GM10266 (cell line): ENCODE measurements at regions not wholly inside any gene's neighbourhood (a gene's known extent, or its start where the extent isn't known, plus 50 kb on each side); places are given as distances from the start of the nearest gene placed in this dataset.

Source experiments
- DNase-seq: peaks from one replicate; pipeline ENCODE4 v3.0.0; 2012; ENCODE audit errors: extremely low spot score
- CTCF ChIP-seq: IDR thresholded peaks from 2 replicates; pipeline ENCODE4 v1.5.1; 2012; ENCODE audit warnings: mild to moderate bottlenecking, low read depth; ENCODE audit not compliant: control insufficient read depth, insufficient read depth; ENCODE audit errors: missing control alignments

- TF ChIP-seq CTCF = no peak
- no peak for DNase-seq
Observed at GRCh38 chr3:33919312-33920120, 121.1 kb downstream of the PDCD6IP start.

- no peak for TF ChIP-seq CTCF
- DNase-seq = no peak
Observed at GRCh38 chr3:33920511-33920910, 122.1 kb downstream of the PDCD6IP start.

GRCh38 chr3:33921608-33922007, 123.2 kb downstream of the PDCD6IP start:
- no peak for TF ChIP-seq CTCF
- no peak for DNase-seq

GRCh38 chr3:33926998-33927605, 128.7 kb downstream of the PDCD6IP start:
- no peak for DNase-seq
- TF ChIP-seq CTCF = no peak

- DNase-seq = no peak
- TF ChIP-seq CTCF = no peak
Observed at GRCh38 chr3:33929813-33930212, 131.4 kb downstream of the PDCD6IP start.

GRCh38 chr3:33931512-33931911, 133.1 kb downstream of the PDCD6IP start:
- DNase-seq = no peak
- TF ChIP-seq CTCF = no peak
